ENCODE measurements at regions not wholly inside any gene's neighbourhood (a gene's known extent, or its start where the extent isn't known, plus 50 kb on each side); places are given as distances from the start of the nearest gene placed in this dataset.

DNA sequence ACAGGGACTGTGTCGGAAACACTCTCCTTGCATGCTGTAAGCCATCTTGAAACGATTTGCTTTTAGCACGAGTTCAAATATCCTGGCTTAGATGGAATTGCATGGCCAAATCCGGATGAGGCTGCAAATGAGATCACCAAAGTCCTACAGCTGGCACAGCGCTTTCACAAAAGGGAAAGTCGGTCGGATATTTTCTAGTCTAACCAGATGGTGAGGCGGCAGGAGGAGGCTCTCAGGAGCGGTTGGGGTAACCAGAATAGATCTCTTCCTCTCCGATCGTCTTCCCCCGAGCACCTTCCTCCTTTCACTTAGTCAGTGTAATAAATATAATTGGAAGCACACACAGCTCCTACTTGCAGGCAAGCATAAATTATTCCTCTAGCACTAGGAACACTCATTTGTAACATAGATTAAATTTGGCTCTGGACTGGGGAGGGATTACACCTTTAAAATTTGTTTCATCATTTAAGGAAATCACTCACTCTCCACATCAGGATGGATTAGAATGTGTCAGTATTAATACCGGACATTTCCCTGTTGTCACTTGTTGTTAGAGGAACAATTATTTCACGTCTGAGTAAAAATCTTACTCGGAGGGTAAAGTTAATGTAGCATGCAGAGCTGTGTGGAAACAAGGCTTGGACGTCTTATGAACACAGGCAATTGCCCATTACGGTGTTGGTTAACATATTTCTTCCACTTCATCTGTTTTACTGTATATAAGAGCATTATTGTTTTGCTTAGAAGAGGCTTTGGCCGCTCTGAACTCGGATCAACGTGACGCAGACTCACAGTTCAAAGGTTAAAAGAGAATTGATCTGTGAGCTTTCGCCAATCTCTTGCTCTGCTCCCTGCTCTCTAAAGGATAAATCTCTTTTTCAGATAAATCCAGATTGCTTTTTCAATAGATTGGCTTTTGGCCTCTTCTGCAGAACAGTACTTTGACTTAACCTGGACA is 857.9 kb downstream of the TYW1 start:
- no peak for TF ChIP-seq POLR2A (IDR thresholded peaks at IDR 0.05)
- no peak for TF ChIP-seq CTCF (IDR thresholded peaks at IDR 0.05 in 4 of 5, conservative IDR thresholded peaks at IDR 0.05 in 1 of 5)

Measured in gastrocnemius medialis (tissue), 4 donors.